ENCODE measurements at regions not wholly inside any gene's neighbourhood (a gene's known extent, or its start where the extent isn't known, plus 50 kb on each side); places are given as distances from the start of the nearest gene placed in this dataset.

- Histone ChIP-seq H3K4me1 (ENCODE audit: control insufficient read depth, insufficient read depth, low read length) (no peaks in the 10 kb centered on the region), H3K36me3 (ENCODE audit: control insufficient read depth, insufficient read depth, low read length) (no peaks in the 10 kb centered on the region), H3K4me3 (ENCODE audit: low read length) (no peak overlapping the region), H3K27me3 (ENCODE audit: control insufficient read depth, insufficient read depth, low read length) (no peaks in the 10 kb centered on the region), H3K9me3 (ENCODE audit: control insufficient read depth, insufficient read depth, low read length) (no peaks in the 10 kb centered on the region), H3K27ac (ENCODE audit: low read length) (no peak overlapping the region)
- intact Hi-C loops (cut with micrococcal nuclease) = no loop called here
- Mint-ChIP-seq H3K36me3 (no peaks in the 10 kb centered on the region), H3K9me3 (peaks cover 12 to 20% of the 10 kb centered on the region in 2 donors), H3K27ac (no peak overlapping the region), H3K27me3 (ENCODE audit: low read depth in 2 of 2) (no peaks in the 10 kb centered on the region), H3K4me1 (no peaks in the 10 kb centered on the region), H3K4me3 (no peak overlapping the region)
- WGBS (ENCODE audit: insufficient coverage) = 100% methylated on average over 1 of the region's 1 CpG
- no peak for TF ChIP-seq CTCF (IDR thresholded peaks at IDR 0.05)
- DNase-seq (no peak), ATAC-seq (no peak)
These were observed 106.8 kb upstream of the FBXL7 start for GRCh38 chr5:15393146-15393545.

- H3K9me3 Mint-ChIP-seq = peaks cover 19 to 27% of the 10 kb centered on the region in 2 donors
- no peak for TF ChIP-seq CTCF (IDR thresholded peaks at IDR 0.05)
- no peaks in the 10 kb centered on the region for H3K4me1 ChIP-seq (ENCODE audit: control insufficient read depth, insufficient read depth, low read length)
- H3K27ac Mint-ChIP-seq = no peak overlapping the region
- H3K27ac ChIP-seq (ENCODE audit: low read length) = no peak overlapping the region
- H3K4me3 ChIP-seq (ENCODE audit: low read length) = no peak overlapping the region
- intact Hi-C loops (cut with micrococcal nuclease) = no loop called here
- no peak for DNase-seq
- WGBS (ENCODE audit: insufficient coverage) = 83% methylated on average over 9 of the region's 12 CpGs
- H3K36me3 Mint-ChIP-seq = no peaks in the 10 kb centered on the region
- H3K4me3 Mint-ChIP-seq = no peak overlapping the region
- H3K27me3 Mint-ChIP-seq (ENCODE audit: low read depth in 2 of 2) = no peaks in the 10 kb centered on the region
- no peaks in the 10 kb centered on the region for H3K4me1 Mint-ChIP-seq
- ATAC-seq = no peak
- H3K27me3 ChIP-seq (ENCODE audit: control insufficient read depth, insufficient read depth, low read length) = no peaks in the 10 kb centered on the region
- peaks cover under 1% of the 10 kb centered on the region for H3K9me3 ChIP-seq (ENCODE audit: control insufficient read depth, insufficient read depth, low read length)
- H3K36me3 ChIP-seq (ENCODE audit: control insufficient read depth, insufficient read depth, low read length) = no peaks in the 10 kb centered on the region
These were observed 108.1 kb upstream of the FBXL7 start for GRCh38 chr5:15391704-15392397.

- Histone ChIP-seq H3K4me3 (ENCODE audit: low read length) (no peak overlapping the region), H3K4me1 (ENCODE audit: control insufficient read depth, insufficient read depth, low read length) (no peaks in the 10 kb centered on the region), H3K27ac (ENCODE audit: low read length) (no peak overlapping the region), H3K36me3 (ENCODE audit: control insufficient read depth, insufficient read depth, low read length) (no peaks in the 10 kb centered on the region), H3K9me3 (ENCODE audit: control insufficient read depth, insufficient read depth, low read length) (peaks cover 11% of the 10 kb centered on the region), H3K27me3 (ENCODE audit: control insufficient read depth, insufficient read depth, low read length) (no peaks in the 10 kb centered on the region)
- Mint-ChIP-seq H3K4me1 (no peaks in the 10 kb centered on the region), H3K27ac (no peak overlapping the region), H3K9me3 (peaks cover 21 to 35% of the 10 kb centered on the region in 2 donors), H3K27me3 (ENCODE audit: low read depth in 2 of 2) (no peaks in the 10 kb centered on the region), H3K4me3 (no peak overlapping the region), H3K36me3 (no peaks in the 10 kb centered on the region)
- intact Hi-C loops (cut with micrococcal nuclease) = no loop called here
- WGBS (ENCODE audit: insufficient coverage) = 86% methylated on average over 2 of the region's 2 CpGs
- no peak for TF ChIP-seq CTCF (IDR thresholded peaks at IDR 0.05)
- ATAC-seq (no peak), DNase-seq (no peak)
These were observed 111.1 kb upstream of the FBXL7 start for GRCh38 chr5:15388866-15389265.

GRCh38 chr5:15387931-15388524 is 112.0 kb upstream of the FBXL7 start:
- ATAC-seq (no peak), DNase-seq (no peak)
- Histone ChIP-seq H3K4me3 (ENCODE audit: low read length) (no peak overlapping the region), H3K27me3 (ENCODE audit: control insufficient read depth, insufficient read depth, low read length) (no peaks in the 10 kb centered on the region), H3K9me3 (ENCODE audit: control insufficient read depth, insufficient read depth, low read length) (peaks cover 11% of the 10 kb centered on the region), H3K27ac (ENCODE audit: low read length) (no peak overlapping the region), H3K4me1 (ENCODE audit: control insufficient read depth, insufficient read depth, low read length) (no peaks in the 10 kb centered on the region), H3K36me3 (ENCODE audit: control insufficient read depth, insufficient read depth, low read length) (no peaks in the 10 kb centered on the region)
- WGBS (ENCODE audit: insufficient coverage) = 82% methylated on average over 6 of the region's 6 CpGs
- no peaks in the 10 kb centered on the region for H3K4me1 Mint-ChIP-seq
- no peaks in the 10 kb centered on the region for H3K27me3 Mint-ChIP-seq (ENCODE audit: low read depth in 2 of 2)
- H3K4me3 Mint-ChIP-seq = no peak overlapping the region
- no peak overlapping the region for H3K27ac Mint-ChIP-seq
- TF ChIP-seq CTCF (IDR thresholded peaks at IDR 0.05) = no peak
- H3K36me3 Mint-ChIP-seq = no peaks in the 10 kb centered on the region
- intact Hi-C loops (cut with micrococcal nuclease) = no loop called here
- peaks cover 17 to 30% of the 10 kb centered on the region in 2 donors for H3K9me3 Mint-ChIP-seq

Measured in natural killer cell (primary cell).